ENCODE measurements at regions not wholly inside any gene's neighbourhood (a gene's known extent, or its start where the extent isn't known, plus 50 kb on each side); places are given as distances from the start of the nearest gene placed in this dataset.

- TF ChIP-seq POLR2A (IDR thresholded peaks at IDR 0.05) = no peak
- no peak for TF ChIP-seq CTCF (IDR thresholded peaks at IDR 0.05)
Observed at GRCh38 chr4:176882206-176882605, 89.5 kb upstream of the VEGFC start.

Data from testis (tissue), 2 donors.